ENCODE measurements at regions not wholly inside any gene's neighbourhood (a gene's known extent, or its start where the extent isn't known, plus 50 kb on each side); places are given as distances from the start of the nearest gene placed in this dataset.

DNA sequence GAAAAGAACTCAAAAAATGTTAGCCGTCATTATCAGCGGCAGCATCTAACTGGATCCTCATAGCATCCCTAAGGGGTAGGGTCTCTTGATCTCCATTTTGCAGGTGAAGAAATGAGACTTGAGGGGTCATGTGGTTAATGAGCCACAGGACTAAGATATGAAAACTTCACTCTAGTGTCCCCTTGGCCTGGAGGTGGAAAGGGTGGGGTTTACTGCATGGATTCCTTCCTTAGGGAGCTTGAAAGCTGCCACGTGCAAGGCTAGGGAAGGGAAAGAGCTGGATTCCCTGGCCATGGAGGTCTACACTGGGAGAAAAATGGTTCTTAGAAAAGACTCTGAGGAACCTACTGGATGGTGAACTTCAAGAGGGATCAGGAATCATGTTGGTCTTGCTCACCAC lies 107.9 kb downstream of the SPRY4 start:
- Histone ChIP-seq H2AFZ (ENCODE audit: low read depth, low read length) (no peak overlapping the region), H3K4me2 (ENCODE audit: low read length) (no peak overlapping the region), H3K9me3 (ENCODE audit: insufficient read depth, low read depth, low read length) (no peaks in the 10 kb centered on the region), H3K9ac (ENCODE audit: low read length) (no peak overlapping the region), H3K79me2 (ENCODE audit: insufficient read depth, low read length) (no peaks in the 10 kb centered on the region), H3K36me3 (ENCODE audit: insufficient read depth, low read length) (no peaks in the 10 kb centered on the region), H3K27ac (ENCODE audit: low read depth, low read length) (no peak overlapping the region), H3K27me3 (ENCODE audit: insufficient read depth, low read length) (peaks cover 10% of the 10 kb centered on the region), H4K20me1 (ENCODE audit: insufficient read depth, low read length) (peaks cover 4% of the 10 kb centered on the region), H3K4me1 (ENCODE audit: insufficient read depth, low read length) (peaks cover 15% of the 10 kb centered on the region), H3K4me3 (ENCODE audit: insufficient read depth, low read depth, low read length) (no peak overlapping the region)
- Mint-ChIP-seq H3K9me3 (ENCODE audit: unreplicated experiment) (no peaks in the 10 kb centered on the region), H3K4me3 (ENCODE audit: unreplicated experiment) (no peak overlapping the region), H3K27me3 (ENCODE audit: low read depth, unreplicated experiment) (peaks cover 8% of the 10 kb centered on the region), H3K27ac (ENCODE audit: unreplicated experiment) (no peak overlapping the region), H3K36me3 (ENCODE audit: low read depth, unreplicated experiment) (no peaks in the 10 kb centered on the region), H3K4me1 (ENCODE audit: low read depth, unreplicated experiment) (peaks cover 8% of the 10 kb centered on the region)
- DNase-seq (ENCODE audit: low read depth) (no peak), FAIRE-seq (no peak)
- no peak for TF ChIP-seq EZH2 (IDR thresholded peaks at IDR 0.05; ENCODE audit: insufficient read depth, low read length)
- TF ChIP-seq, protein P1, sequence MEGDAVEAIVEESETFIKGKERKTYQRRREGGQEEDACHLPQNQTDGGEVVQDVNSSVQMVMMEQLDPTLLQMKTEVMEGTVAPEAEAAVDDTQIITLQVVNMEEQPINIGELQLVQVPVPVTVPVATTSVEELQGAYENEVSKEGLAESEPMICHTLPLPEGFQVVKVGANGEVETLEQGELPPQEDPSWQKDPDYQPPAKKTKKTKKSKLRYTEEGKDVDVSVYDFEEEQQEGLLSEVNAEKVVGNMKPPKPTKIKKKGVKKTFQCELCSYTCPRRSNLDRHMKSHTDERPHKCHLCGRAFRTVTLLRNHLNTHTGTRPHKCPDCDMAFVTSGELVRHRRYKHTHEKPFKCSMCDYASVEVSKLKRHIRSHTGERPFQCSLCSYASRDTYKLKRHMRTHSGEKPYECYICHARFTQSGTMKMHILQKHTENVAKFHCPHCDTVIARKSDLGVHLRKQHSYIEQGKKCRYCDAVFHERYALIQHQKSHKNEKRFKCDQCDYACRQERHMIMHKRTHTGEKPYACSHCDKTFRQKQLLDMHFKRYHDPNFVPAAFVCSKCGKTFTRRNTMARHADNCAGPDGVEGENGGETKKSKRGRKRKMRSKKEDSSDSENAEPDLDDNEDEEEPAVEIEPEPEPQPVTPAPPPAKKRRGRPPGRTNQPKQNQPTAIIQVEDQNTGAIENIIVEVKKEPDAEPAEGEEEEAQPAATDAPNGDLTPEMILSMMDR (IDR thresholded peaks at IDR 0.05; ENCODE audit: insufficient read depth, low read depth, low read length) = no peak

DNA sequence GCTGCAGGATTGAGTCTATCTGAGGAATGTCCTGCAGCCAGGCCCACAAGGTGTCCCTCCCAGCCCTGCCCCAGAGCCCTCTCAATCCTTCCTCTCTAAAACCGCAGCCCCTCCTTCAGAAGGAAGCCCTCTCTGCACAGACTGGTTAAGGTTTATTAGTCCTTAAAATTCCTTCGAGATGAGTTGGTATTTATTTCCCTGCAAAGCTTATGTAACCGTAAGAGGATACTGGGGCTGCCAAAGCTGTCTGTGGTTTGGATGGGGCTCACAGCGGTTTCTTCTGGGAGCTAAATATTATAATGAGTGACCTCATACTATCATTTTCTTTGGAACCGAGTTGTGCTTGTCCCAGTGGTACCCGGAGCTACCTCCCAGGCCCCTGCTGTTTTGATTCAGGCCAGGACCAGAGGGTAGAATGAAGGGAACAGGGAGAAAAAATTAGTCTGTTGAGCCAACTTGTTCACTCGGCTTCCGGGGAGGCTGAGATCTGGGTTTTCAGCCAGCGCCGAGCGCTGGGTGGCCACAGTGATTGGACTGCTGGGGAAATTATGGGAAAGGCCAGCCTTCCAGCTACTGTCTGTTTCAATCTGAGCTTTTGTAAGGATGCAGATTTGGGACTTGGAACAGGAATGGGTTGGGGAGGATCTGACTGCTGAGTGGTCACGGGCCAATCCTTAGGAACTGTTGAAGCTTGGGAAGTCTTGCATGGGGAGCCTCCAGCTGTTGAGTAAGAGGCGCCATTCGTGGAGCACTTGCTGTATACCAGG lies 107.5 kb downstream of the NDFIP1 start:
- TF ChIP-seq EZH2 (IDR thresholded peaks at IDR 0.05; ENCODE audit: insufficient read depth, low read length) = no peak
- TF ChIP-seq, protein P1 (IDR thresholded peaks at IDR 0.05; ENCODE audit: insufficient read depth, low read depth, low read length) = no peak
- Mint-ChIP-seq H3K4me1 (ENCODE audit: low read depth, unreplicated experiment) (peaks cover 8% of the 10 kb centered on the region), H3K27me3 (ENCODE audit: low read depth, unreplicated experiment) (peaks cover 11% of the 10 kb centered on the region), H3K36me3 (ENCODE audit: low read depth, unreplicated experiment) (no peaks in the 10 kb centered on the region), H3K9me3 (ENCODE audit: unreplicated experiment) (no peaks in the 10 kb centered on the region), H3K4me3 (ENCODE audit: unreplicated experiment) (no peak overlapping the region), H3K27ac (ENCODE audit: unreplicated experiment) (peak overlapping the region; percentile 42)
- Histone ChIP-seq H3K27ac (ENCODE audit: low read depth, low read length) (peak overlapping the region; percentile 49), H3K4me3 (ENCODE audit: insufficient read depth, low read depth, low read length) (peak overlapping the region; percentile 3), H3K9me3 (ENCODE audit: insufficient read depth, low read depth, low read length) (no peaks in the 10 kb centered on the region), H3K27me3 (ENCODE audit: insufficient read depth, low read length) (peaks cover 5% of the 10 kb centered on the region), H3K79me2 (ENCODE audit: insufficient read depth, low read length) (no peaks in the 10 kb centered on the region), H3K9ac (ENCODE audit: low read length) (peak overlapping the region; percentile 22), H4K20me1 (ENCODE audit: insufficient read depth, low read length) (peaks cover 4% of the 10 kb centered on the region), H3K36me3 (ENCODE audit: insufficient read depth, low read length) (no peaks in the 10 kb centered on the region), H3K4me1 (ENCODE audit: insufficient read depth, low read length) (peaks cover 15% of the 10 kb centered on the region), H3K4me2 (ENCODE audit: low read length) (peak overlapping the region; percentile 70), H2AFZ (ENCODE audit: low read depth, low read length) (no peak overlapping the region)
- peak; percentile 89 for FAIRE-seq
- peak; percentile 99 for DNase-seq (ENCODE audit: low read depth)

DNA sequence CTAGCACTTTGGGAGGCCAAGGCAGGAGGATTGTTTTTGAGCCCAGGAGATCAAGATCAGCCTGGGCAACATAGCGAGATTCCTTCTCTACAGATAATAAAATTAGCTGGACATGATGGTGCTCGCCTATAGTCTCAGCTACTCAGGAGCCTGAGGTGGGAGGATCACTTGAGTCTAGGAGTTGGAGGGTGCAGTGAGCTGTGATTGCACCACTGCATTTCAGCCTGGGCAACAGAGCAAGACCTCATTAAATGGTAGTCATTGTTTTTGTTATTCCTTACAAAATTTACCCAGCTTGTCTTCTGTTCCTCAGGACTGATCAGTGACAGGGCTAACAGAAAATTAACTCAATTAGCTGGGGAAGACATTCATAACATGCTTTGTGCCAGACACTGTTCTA lies 104.5 kb downstream of the NDFIP1 start:
- FAIRE-seq (no peak), DNase-seq (ENCODE audit: low read depth) (no peak)
- H3K36me3 Mint-ChIP-seq (ENCODE audit: low read depth, unreplicated experiment) = no peaks in the 10 kb centered on the region
- H3K27ac Mint-ChIP-seq (ENCODE audit: unreplicated experiment) = no peak overlapping the region
- no peak overlapping the region for H3K4me3 Mint-ChIP-seq (ENCODE audit: unreplicated experiment)
- H2AFZ ChIP-seq (ENCODE audit: low read depth, low read length) = no peak overlapping the region
- H3K9me3 ChIP-seq (ENCODE audit: insufficient read depth, low read depth, low read length) = no peaks in the 10 kb centered on the region
- H3K79me2 ChIP-seq (ENCODE audit: insufficient read depth, low read length) = no peaks in the 10 kb centered on the region
- H3K36me3 ChIP-seq (ENCODE audit: insufficient read depth, low read length) = no peaks in the 10 kb centered on the region
- H4K20me1 ChIP-seq (ENCODE audit: insufficient read depth, low read length) = peaks cover 4% of the 10 kb centered on the region
- H3K27me3 Mint-ChIP-seq (ENCODE audit: low read depth, unreplicated experiment) = peaks cover 15% of the 10 kb centered on the region
- H3K27me3 ChIP-seq (ENCODE audit: insufficient read depth, low read length) = peaks cover 5% of the 10 kb centered on the region
- no peak overlapping the region for H3K27ac ChIP-seq (ENCODE audit: low read depth, low read length)
- TF ChIP-seq EZH2 (IDR thresholded peaks at IDR 0.05; ENCODE audit: insufficient read depth, low read length) = no peak
- TF ChIP-seq, protein P1 (IDR thresholded peaks at IDR 0.05; ENCODE audit: insufficient read depth, low read depth, low read length) = no peak
- H3K4me2 ChIP-seq (ENCODE audit: low read length) = no peak overlapping the region
- no peaks in the 10 kb centered on the region for H3K9me3 Mint-ChIP-seq (ENCODE audit: unreplicated experiment)
- peaks cover 15% of the 10 kb centered on the region for H3K4me1 ChIP-seq (ENCODE audit: insufficient read depth, low read length)
- H3K9ac ChIP-seq (ENCODE audit: low read length) = no peak overlapping the region
- H3K4me3 ChIP-seq (ENCODE audit: insufficient read depth, low read depth, low read length) = no peak overlapping the region
- H3K4me1 Mint-ChIP-seq (ENCODE audit: low read depth, unreplicated experiment) = peaks cover 11% of the 10 kb centered on the region
